B cell (primary cell): ENCODE measurements at regions not wholly inside any gene's neighbourhood (a gene's known extent, or its start where the extent isn't known, plus 50 kb on each side); places are given as distances from the start of the nearest gene placed in this dataset.

ENCODE experiments used
- ATAC-seq: fragments of 200-7000 bp; cut with Tn5 transposase; one replicate; pipeline ENCODE4 v1.10.0; 2021; ENCODE audit warnings: low read depth, mild to moderate bottlenecking, moderate number of reproducible peaks, moderate library complexity
- CTCF ChIA-PET: fragments of 350-600 bp; sonication (Branson Sonifier 250); formaldehyde crosslinking; loops from one replicate; lab custom pipeline; 2021; ENCODE audit warnings: antibody characterized with exemption, inconsistent platforms; lab: Charles Lee
- POLR2A ChIA-PET: fragments of 350-600 bp; sonication (Branson Sonifier 250); formaldehyde crosslinking; loops from one replicate; lab custom pipeline; 2021; ENCODE audit warnings: antibody characterized with exemption; lab: Charles Lee
- DNase-seq: peaks from one replicate; pipeline ENCODE4 v3.0.0; 2013
- H2AFZ ChIP-seq: 2 replicates; pipeline ENCODE4 v1.6.1; 2012; ENCODE audit warnings: mild to moderate bottlenecking, low read depth, low read length; ENCODE audit not compliant: insufficient read depth, poor library complexity, severe bottlenecking
- H3K27ac ChIP-seq, 2 donors: 1 replicate in 1 of 2; 2 replicates in 1 of 2; pipeline ENCODE4 v1.5.1; 2012 to 2013; ENCODE audit warnings: low read length in 2 of 2, mild to moderate bottlenecking in 2 of 2, moderate library complexity in 1 of 2
- H3K27me3 ChIP-seq, 4 experiments: fragments of 200-600 bp in 1 of 4; sonication (generic) in 1 of 4; replicated peaks in 1 of 4; 1 replicate in 2 of 4; 2 replicates in 2 of 4; pipeline versions ENCODE4 v1.6.1 to v1.7.0; 2013 to 2016; ENCODE audit warnings: low read length in 3 of 4, mild to moderate bottlenecking in 2 of 4, mixed read lengths in 1 of 4, moderate library complexity in 1 of 4; ENCODE audit not compliant: insufficient read depth in 4 of 4, control insufficient read depth in 3 of 4; ENCODE audit errors: control extremely low read depth in 1 of 4
- H3K36me3 ChIP-seq, 2 experiments: replicated peaks in 1 of 2; 1 replicate in 1 of 2; 2 replicates in 1 of 2; pipeline versions ENCODE4 v1.6.1 to v1.7.1; 2013; ENCODE audit warnings: low read length in 1 of 2; ENCODE audit not compliant: insufficient read depth in 2 of 2, control insufficient read depth in 1 of 2; ENCODE audit errors: control extremely low read depth in 1 of 2, extremely low read depth in 1 of 2
- H3K4me1 ChIP-seq, 2 donors: fragments of 200-600 bp in 1 of 2; sonication (generic) in 1 of 2; 1 replicate in 1 of 2; 2 replicates in 1 of 2; pipeline versions ENCODE4 v1.5.1 to v1.6.1; 2013 to 2017; ENCODE audit warnings: low read length in 2 of 2; ENCODE audit not compliant: control insufficient read depth in 2 of 2, insufficient read depth in 2 of 2
- H3K4me2 ChIP-seq: replicated peaks from 2 replicates; pipeline ENCODE3; 2012; ENCODE audit warnings: mild to moderate bottlenecking, low read depth, low read length; ENCODE audit not compliant: poor library complexity, severe bottlenecking
- H3K4me3 ChIP-seq, 5 experiments: fragments of 200-600 bp in 1 of 5; sonication (generic) in 1 of 5; 1 replicate in 3 of 5; 2 replicates in 2 of 5; pipeline versions ENCODE4 v1.5.1 to v1.7.0; 2011 to 2016; ENCODE audit warnings: low read length in 4 of 5, mild to moderate bottlenecking in 4 of 5, low read depth in 2 of 5, control low read depth in 1 of 5, moderate library complexity in 1 of 5; ENCODE audit not compliant: insufficient read depth in 1 of 5; ENCODE audit errors: control extremely low read depth in 1 of 5, extremely low read depth in 1 of 5
- H3K79me2 ChIP-seq: fragments of 200-600 bp; sonication (generic); one replicate; pipeline ENCODE4 v1.6.0; 2016; ENCODE audit warnings: low read length; ENCODE audit not compliant: control insufficient read depth, insufficient read depth
- H3K9ac ChIP-seq: fragments of 200-600 bp; sonication (generic); 2 replicates; pipeline ENCODE4 v1.6.1; 2017; ENCODE audit warnings: mild to moderate bottlenecking, low read length, moderate library complexity
- H3K9me3 ChIP-seq, 3 donors: one replicate each; pipeline versions ENCODE4 v1.6.1 to v1.7.1; 2013; ENCODE audit warnings: low read length in 2 of 3; ENCODE audit not compliant: control insufficient read depth in 2 of 3, insufficient read depth in 1 of 3; ENCODE audit errors: control extremely low read depth in 1 of 3
- H4K20me1 ChIP-seq: 2 replicates; pipeline ENCODE4 v1.6.0; 2012; ENCODE audit warnings: mild to moderate bottlenecking, low read length; ENCODE audit not compliant: insufficient read depth, control insufficient read depth, poor library complexity, severe bottlenecking
- H3K27ac Mint-ChIP-seq: one replicate; pipeline ENCODE4 v1.8.0; 2021; ENCODE audit warnings: mixed read lengths
- H3K27me3 Mint-ChIP-seq: one replicate; pipeline ENCODE4 v1.8.0; 2021; ENCODE audit warnings: mixed read lengths
- H3K4me1 Mint-ChIP-seq: one replicate; pipeline ENCODE4 v1.8.0; 2021; ENCODE audit warnings: mixed read lengths
- H3K4me3 Mint-ChIP-seq: one replicate; pipeline ENCODE4 v1.8.0; 2021; ENCODE audit warnings: mixed read lengths
- H3K9me3 Mint-ChIP-seq: one replicate; pipeline ENCODE4 v1.8.0; 2022; ENCODE audit warnings: mixed read lengths; ENCODE audit not compliant: insufficient read depth
- EZH2 ChIP-seq: IDR thresholded peaks from 2 replicates; pipeline ENCODE4 v1.6.1; 2012; ENCODE audit warnings: borderline replicate concordance, low read depth, mild to moderate bottlenecking, moderate library complexity, low read length; ENCODE audit not compliant: insufficient read depth, poor library complexity, severe bottlenecking
- WGBS: methylation state at CpG from one replicate; pipeline ENCODE4 v1.1.5; 2013; ENCODE audit warnings: missing lambda C conversion rate; ENCODE audit not compliant: insufficient coverage; 5-methylcytosine and 5-hydroxymethylcytosine counted together
- intact Hi-C: fragments of 100-400 bp; cut with micrococcal nuclease; formaldehyde crosslinking; loops from one replicate; pipeline ENCODE4 v1.10.0; 2022
- TF ChIP-seq, protein P1 (sequence below): fragments of 200-600 bp; IDR thresholded peaks from one replicate; pipeline ENCODE4 v1.8.0; 2022; ENCODE audit warnings: antibody characterized with exemption, mild to moderate bottlenecking

DNA sequence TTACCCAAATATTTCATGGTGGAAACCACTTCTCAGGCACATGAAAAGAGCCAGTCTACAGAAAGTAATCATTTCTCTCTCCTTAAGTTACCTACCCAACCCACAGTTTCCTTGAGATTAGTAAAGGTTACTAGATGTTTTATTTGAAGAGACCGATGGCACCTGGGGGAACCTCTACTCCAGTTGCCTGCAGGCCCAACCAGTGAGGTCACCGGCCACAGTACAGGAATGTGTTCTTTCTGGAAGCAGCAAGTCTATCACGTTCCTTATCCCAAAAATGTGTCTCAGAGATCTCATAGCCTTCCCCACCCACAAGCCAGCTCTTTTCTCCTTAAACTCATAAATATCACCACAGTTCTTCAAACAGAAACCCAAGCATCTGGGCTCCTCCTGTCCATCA is 316.1 kb downstream of the COG6 start:
- Histone ChIP-seq H4K20me1 (no peaks in the 10 kb centered on the region), H3K27me3 (no peaks in the 10 kb centered on the region), H2AFZ (no peak overlapping the region), H3K36me3 (no peaks in the 10 kb centered on the region), H3K9ac (no peak overlapping the region), H3K4me1 (no peaks in the 10 kb centered on the region), H3K9me3 (no peaks in the 10 kb centered on the region), H3K79me2 (no peaks in the 10 kb centered on the region), H3K27ac (no peak overlapping the region), H3K4me3 (no peak overlapping the region), H3K4me2 (no peak overlapping the region)
- Mint-ChIP-seq H3K4me3 (no peak overlapping the region), H3K27me3 (peaks cover 21% of the 10 kb centered on the region), H3K4me1 (no peaks in the 10 kb centered on the region), H3K9me3 (no peaks in the 10 kb centered on the region), H3K27ac (no peak overlapping the region)
- WGBS = 84% methylated on average over 3 of the region's 3 CpGs
- DNase-seq (no peak), ATAC-seq (no peak)
- TF ChIP-seq EZH2 = no peak
- TF ChIP-seq, protein P1, sequence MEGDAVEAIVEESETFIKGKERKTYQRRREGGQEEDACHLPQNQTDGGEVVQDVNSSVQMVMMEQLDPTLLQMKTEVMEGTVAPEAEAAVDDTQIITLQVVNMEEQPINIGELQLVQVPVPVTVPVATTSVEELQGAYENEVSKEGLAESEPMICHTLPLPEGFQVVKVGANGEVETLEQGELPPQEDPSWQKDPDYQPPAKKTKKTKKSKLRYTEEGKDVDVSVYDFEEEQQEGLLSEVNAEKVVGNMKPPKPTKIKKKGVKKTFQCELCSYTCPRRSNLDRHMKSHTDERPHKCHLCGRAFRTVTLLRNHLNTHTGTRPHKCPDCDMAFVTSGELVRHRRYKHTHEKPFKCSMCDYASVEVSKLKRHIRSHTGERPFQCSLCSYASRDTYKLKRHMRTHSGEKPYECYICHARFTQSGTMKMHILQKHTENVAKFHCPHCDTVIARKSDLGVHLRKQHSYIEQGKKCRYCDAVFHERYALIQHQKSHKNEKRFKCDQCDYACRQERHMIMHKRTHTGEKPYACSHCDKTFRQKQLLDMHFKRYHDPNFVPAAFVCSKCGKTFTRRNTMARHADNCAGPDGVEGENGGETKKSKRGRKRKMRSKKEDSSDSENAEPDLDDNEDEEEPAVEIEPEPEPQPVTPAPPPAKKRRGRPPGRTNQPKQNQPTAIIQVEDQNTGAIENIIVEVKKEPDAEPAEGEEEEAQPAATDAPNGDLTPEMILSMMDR = no peak
- POLR2A ChIA-PET = no interaction called here
- CTCF ChIA-PET = no interaction called here
- intact Hi-C loops = no loop called here

DNA sequence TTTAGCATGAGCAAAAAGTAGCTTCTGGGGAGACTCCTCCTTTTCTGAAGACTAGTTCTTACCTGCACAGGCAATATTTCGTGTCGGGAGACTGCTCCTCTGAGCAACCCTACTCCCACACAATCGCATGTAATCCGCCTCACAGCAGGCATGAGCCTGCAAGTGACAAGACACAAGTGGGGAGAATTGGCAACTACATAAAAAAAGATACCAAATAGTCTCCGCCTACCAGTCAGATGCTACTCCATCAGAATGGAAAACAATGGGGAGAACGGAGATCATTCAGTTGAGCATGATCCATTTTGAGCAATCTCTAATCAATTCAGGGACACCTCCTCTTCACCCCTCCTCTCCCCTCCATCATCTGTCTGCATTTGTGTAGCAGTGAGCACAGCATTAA is 321.0 kb downstream of the COG6 start:
- H3K4me2 ChIP-seq = no peak overlapping the region
- TF ChIP-seq, protein P1 = no peak
- TF ChIP-seq EZH2 = no peak
- intact Hi-C loops = no loop called here
- no peaks in the 10 kb centered on the region for H4K20me1 ChIP-seq
- no peaks in the 10 kb centered on the region for H3K27me3 ChIP-seq
- no peaks in the 10 kb centered on the region for H3K4me1 ChIP-seq
- ChIA-PET CTCF (interaction anchor here (1.5 kb wide), 1 partner anchor 34 kb away, joined by 5 read pairs; no protein-coding TSS in a partner anchor), POLR2A (no interaction called here)
- Mint-ChIP-seq H3K27me3 (peaks cover 15% of the 10 kb centered on the region), H3K27ac (no peak overlapping the region), H3K4me1 (no peaks in the 10 kb centered on the region), H3K4me3 (no peak overlapping the region), H3K9me3 (no peaks in the 10 kb centered on the region)
- 79% methylated on average over 4 of the region's 6 CpGs for WGBS
- DNase-seq = no peak
- H3K9ac ChIP-seq = no peak overlapping the region
- H3K27ac ChIP-seq = no peak overlapping the region
- H3K36me3 ChIP-seq = no peaks in the 10 kb centered on the region
- no peak for ATAC-seq
- H2AFZ ChIP-seq = no peak overlapping the region
- H3K9me3 ChIP-seq = no peaks in the 10 kb centered on the region
- no peaks in the 10 kb centered on the region for H3K79me2 ChIP-seq
- H3K4me3 ChIP-seq = no peak overlapping the region
